ENCODE measurements at regions not wholly inside any gene's neighbourhood (a gene's known extent, or its start where the extent isn't known, plus 50 kb on each side); places are given as distances from the start of the nearest gene placed in this dataset.

DNA sequence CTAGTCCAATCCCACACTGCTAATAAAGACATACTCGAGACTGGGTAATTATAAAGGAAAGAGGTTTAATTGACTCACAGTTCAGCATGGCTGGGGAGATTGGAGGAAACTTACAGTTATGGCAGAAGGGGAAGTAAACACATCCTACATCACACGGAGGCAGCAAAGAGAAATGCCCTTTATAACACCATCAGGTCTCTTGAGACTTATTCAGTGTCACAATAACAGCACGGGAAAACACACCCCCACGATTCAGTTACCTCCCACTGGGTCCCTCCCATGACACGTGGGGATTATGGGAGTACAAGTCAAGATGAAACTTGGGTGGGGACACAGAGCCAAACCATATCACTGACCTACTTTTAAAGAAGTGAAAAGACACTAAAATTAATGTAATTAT is 1130.4 kb upstream of the SLC10A2 start:
- no peak for TF ChIP-seq EZH2 (IDR thresholded peaks at IDR 0.05; ENCODE audit: low read depth, unreplicated experiment)
- TF ChIP-seq POLR2AphosphoS5 (IDR thresholded peaks at IDR 0.05; ENCODE audit: low read depth): no peak
- TF ChIP-seq, protein P1, sequence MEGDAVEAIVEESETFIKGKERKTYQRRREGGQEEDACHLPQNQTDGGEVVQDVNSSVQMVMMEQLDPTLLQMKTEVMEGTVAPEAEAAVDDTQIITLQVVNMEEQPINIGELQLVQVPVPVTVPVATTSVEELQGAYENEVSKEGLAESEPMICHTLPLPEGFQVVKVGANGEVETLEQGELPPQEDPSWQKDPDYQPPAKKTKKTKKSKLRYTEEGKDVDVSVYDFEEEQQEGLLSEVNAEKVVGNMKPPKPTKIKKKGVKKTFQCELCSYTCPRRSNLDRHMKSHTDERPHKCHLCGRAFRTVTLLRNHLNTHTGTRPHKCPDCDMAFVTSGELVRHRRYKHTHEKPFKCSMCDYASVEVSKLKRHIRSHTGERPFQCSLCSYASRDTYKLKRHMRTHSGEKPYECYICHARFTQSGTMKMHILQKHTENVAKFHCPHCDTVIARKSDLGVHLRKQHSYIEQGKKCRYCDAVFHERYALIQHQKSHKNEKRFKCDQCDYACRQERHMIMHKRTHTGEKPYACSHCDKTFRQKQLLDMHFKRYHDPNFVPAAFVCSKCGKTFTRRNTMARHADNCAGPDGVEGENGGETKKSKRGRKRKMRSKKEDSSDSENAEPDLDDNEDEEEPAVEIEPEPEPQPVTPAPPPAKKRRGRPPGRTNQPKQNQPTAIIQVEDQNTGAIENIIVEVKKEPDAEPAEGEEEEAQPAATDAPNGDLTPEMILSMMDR (conservative IDR thresholded peaks at IDR 0.05; ENCODE audit: low read depth in 2 of 2): no peak

All from GM23338 (cell line).